H9 (cell line): ENCODE measurements at regions not wholly inside any gene's neighbourhood (a gene's known extent, or its start where the extent isn't known, plus 50 kb on each side); places are given as distances from the start of the nearest gene placed in this dataset.

Source experiments
- DNase-seq: peaks from one replicate; pipeline ENCODE4 v3.0.0-alpha.2; 2017
- H2AFZ ChIP-seq: one replicate; pipeline ENCODE4 v1.6.1; 2013; ENCODE audit warnings: mild to moderate bottlenecking, low read length, control low read depth, moderate library complexity
- H2AK5ac ChIP-seq: 2 replicates; pipeline ENCODE4 v1.6.1; 2013; ENCODE audit warnings: low read length, control low read depth, mixed read lengths; ENCODE audit not compliant: insufficient read length
- H2BK120ac ChIP-seq: one replicate; pipeline ENCODE4 v1.6.1; 2013; ENCODE audit warnings: low read depth, mild to moderate bottlenecking, low read length, control low read depth, inconsistent platforms; ENCODE audit not compliant: poor library complexity, severe bottlenecking
- H2BK12ac ChIP-seq: 2 replicates; pipeline ENCODE4 v1.6.1; 2013; ENCODE audit warnings: low read length, control low read depth, mixed read lengths, low read depth; ENCODE audit not compliant: insufficient read length
- H2BK15ac ChIP-seq: 2 replicates; pipeline ENCODE4 v1.6.1; 2013; ENCODE audit warnings: low read depth, low read length, control low read depth
- H2BK20ac ChIP-seq: one replicate; pipeline ENCODE4 v1.6.1; 2013; ENCODE audit warnings: low read depth, mild to moderate bottlenecking, low read length, control low read depth, inconsistent platforms; ENCODE audit not compliant: poor library complexity, severe bottlenecking
- H2BK5ac ChIP-seq: 2 replicates; pipeline ENCODE4 v1.6.1; 2013; ENCODE audit warnings: low read length, control low read depth, mixed read lengths; ENCODE audit not compliant: insufficient read length
- H3K14ac ChIP-seq: 2 replicates; pipeline ENCODE4 v1.6.1; 2013; ENCODE audit warnings: low read length, control low read depth; ENCODE audit not compliant: insufficient read depth
- H3K18ac ChIP-seq: 2 replicates; pipeline ENCODE4 v1.6.1; 2013; ENCODE audit warnings: low read depth, mild to moderate bottlenecking, mixed read lengths, low read length, control low read depth; ENCODE audit not compliant: insufficient read length
- H3K23ac ChIP-seq: 2 replicates; pipeline ENCODE4 v1.6.1; 2013; ENCODE audit warnings: low read length, control low read depth, mixed read lengths, low read depth; ENCODE audit not compliant: insufficient read length
- H3K23me2 ChIP-seq: 2 replicates; pipeline ENCODE4 v1.6.1; 2013; ENCODE audit warnings: low read depth, mild to moderate bottlenecking, mixed read lengths, low read length, control low read depth; ENCODE audit not compliant: insufficient read length, poor library complexity, severe bottlenecking
- H3K27ac ChIP-seq: 2 replicates; pipeline ENCODE4 v1.5.1; 2013; ENCODE audit warnings: low read length, control low read depth, mixed read lengths, low read depth; ENCODE audit not compliant: insufficient read length
- H3K27me3 ChIP-seq: 2 replicates; pipeline ENCODE4 v1.6.1; 2013; ENCODE audit warnings: low read length, control low read depth, inconsistent platforms; ENCODE audit not compliant: insufficient read depth
- H3K4ac ChIP-seq: 2 replicates; pipeline ENCODE4 v1.6.1; 2013; ENCODE audit warnings: low read depth, mild to moderate bottlenecking, control low read depth, inconsistent platforms, low read length, moderate library complexity
- H3K4me1 ChIP-seq: 2 replicates; pipeline ENCODE4 v1.6.1; 2013; ENCODE audit warnings: low read length, control low read depth, inconsistent platforms; ENCODE audit not compliant: insufficient read depth
- H3K4me2 ChIP-seq: 2 replicates; pipeline ENCODE4 v1.6.1; 2013; ENCODE audit warnings: low read length, control low read depth, mixed read lengths; ENCODE audit not compliant: insufficient read length, insufficient read depth
- H3K56ac ChIP-seq: 2 replicates; pipeline ENCODE4 v1.6.1; 2013; ENCODE audit warnings: low read depth, mild to moderate bottlenecking, mixed read lengths, low read length, control low read depth; ENCODE audit not compliant: insufficient read length
- H3K79me1 ChIP-seq: 2 replicates; pipeline ENCODE4 v1.6.1; 2013; ENCODE audit warnings: low read depth, mild to moderate bottlenecking, moderate library complexity, low read length, control low read depth, inconsistent platforms; ENCODE audit not compliant: insufficient read depth, poor library complexity, severe bottlenecking
- H3K79me2 ChIP-seq: 2 replicates; pipeline ENCODE4 v1.6.1; 2013; ENCODE audit warnings: low read length, control low read depth, inconsistent platforms; ENCODE audit not compliant: insufficient read depth
- H3K9ac ChIP-seq: 2 replicates; pipeline ENCODE4 v1.6.1; 2013; ENCODE audit warnings: low read length, control low read depth, mixed read lengths; ENCODE audit not compliant: insufficient read length; ENCODE audit errors: extremely low read depth
- H3K9me3 ChIP-seq: one replicate; pipeline ENCODE4 v1.6.1; 2013; ENCODE audit warnings: low read depth, low read length, inconsistent platforms; ENCODE audit not compliant: control insufficient read depth
- H3T11ph ChIP-seq: one replicate; pipeline ENCODE4 v1.6.1; 2013; ENCODE audit warnings: mild to moderate bottlenecking, low read length, control low read depth, inconsistent platforms
- H4K20me1 ChIP-seq: one replicate; pipeline ENCODE4 v1.6.1; 2013; ENCODE audit not compliant: control insufficient read depth, insufficient read length, insufficient read depth
- H4K5ac ChIP-seq: 2 replicates; pipeline ENCODE4 v1.6.1; 2013; ENCODE audit warnings: low read depth, mild to moderate bottlenecking, mixed read lengths, low read length, control low read depth; ENCODE audit not compliant: insufficient read length
- H4K8ac ChIP-seq: replicated peaks from 2 replicates; pipeline ENCODE4 v1.6.1; 2013; ENCODE audit warnings: low read length, control low read depth, mixed read lengths, low read depth; ENCODE audit not compliant: insufficient read length
- H4K91ac ChIP-seq: 2 replicates; pipeline ENCODE4 v1.6.1; 2013; ENCODE audit warnings: low read depth, mild to moderate bottlenecking, moderate library complexity, mixed read lengths, low read length, control low read depth; ENCODE audit not compliant: insufficient read length
- H3K27ac Mint-ChIP-seq, 3 experiments: 2 replicates in 2 of 3; 3 replicates in 1 of 3; pipeline ENCODE4 v1.8.0; 2020 to 2021; ENCODE audit warnings: mixed read lengths in 3 of 3, mild to moderate bottlenecking in 1 of 3, moderate library complexity in 1 of 3
- H3K27me3 Mint-ChIP-seq: 2 replicates; pipeline ENCODE4 v1.8.0; 2021; ENCODE audit warnings: low read depth, mild to moderate bottlenecking, moderate library complexity, mixed read lengths
- H3K36me3 Mint-ChIP-seq, 3 experiments: 2 replicates in 2 of 3; 3 replicates in 1 of 3; pipeline ENCODE4 v1.8.0; 2020 to 2021; ENCODE audit warnings: low read depth in 3 of 3, mixed read lengths in 3 of 3; ENCODE audit not compliant: insufficient read depth in 1 of 3
- H3K4me1 Mint-ChIP-seq, 2 experiments: 2 replicates each; pipeline ENCODE4 v1.8.0; 2020; ENCODE audit warnings: mixed read lengths in 2 of 2
- H3K4me3 Mint-ChIP-seq, 2 experiments: 2 replicates in 1 of 2; 3 replicates in 1 of 2; pipeline ENCODE4 v1.8.0; 2020 to 2021; ENCODE audit warnings: mild to moderate bottlenecking in 2 of 2, mixed read lengths in 2 of 2, moderate library complexity in 1 of 2
- H3K9me3 Mint-ChIP-seq, 2 experiments: 2 replicates in 1 of 2; 3 replicates in 1 of 2; pipeline ENCODE4 v1.8.0; 2020; ENCODE audit warnings: mild to moderate bottlenecking in 2 of 2, mixed read lengths in 2 of 2, moderate library complexity in 1 of 2
- CTCF ChIP-seq: fragments of 200-600 bp; sonication (generic); conservative IDR thresholded peaks from 3 replicates; pipeline ENCODE4 v1.8.0; 2021; ENCODE audit warnings: antibody characterized with exemption, mild to moderate bottlenecking
- WGBS: extraction: QIAGEN DNeasy Blood & Tissue Kit; methylation state at CpG from one replicate; pipeline ENCODE4 v1.1.7; 2013; ENCODE audit warnings: missing lambda C conversion rate, low lambda C conversion rate, mixed read lengths; ENCODE audit not compliant: insufficient read length; ENCODE audit errors: extremely low coverage; 5-methylcytosine and 5-hydroxymethylcytosine counted together

- Histone ChIP-seq H3K79me1 (no peaks in the 10 kb centered on the region), H2BK15ac (no peak overlapping the region), H4K8ac (no peak overlapping the region), H2BK5ac (no peak overlapping the region), H4K91ac (no peak overlapping the region), H2BK20ac (no peak overlapping the region), H3K9me3 (no peaks in the 10 kb centered on the region), H3K23me2 (no peaks in the 10 kb centered on the region), H3K27ac (no peak overlapping the region), H3K4me2 (no peak overlapping the region), H2BK120ac (no peak overlapping the region), H3K4me1 (no peaks in the 10 kb centered on the region), H3K79me2 (no peaks in the 10 kb centered on the region), H2AFZ (no peak overlapping the region), H3K56ac (no peak overlapping the region), H2AK5ac (no peak overlapping the region), H3K18ac (no peak overlapping the region), H2BK12ac (no peak overlapping the region), H4K20me1 (no peaks in the 10 kb centered on the region), H3K9ac (no peak overlapping the region), H3K4ac (no peak overlapping the region), H3K23ac (no peak overlapping the region), H3T11ph (no peak overlapping the region), H3K27me3 (no peaks in the 10 kb centered on the region; the same call in 1 of the 2 replicates), H3K14ac (no peak overlapping the region), H4K5ac (no peak overlapping the region)
- Mint-ChIP-seq H3K27me3 (peaks cover 5% of the 10 kb centered on the region), H3K4me3 (no peak overlapping the region), H3K4me1 (no peaks in the 10 kb centered on the region), H3K27ac (no peak overlapping the region), H3K36me3 (no peaks in the 10 kb centered on the region), H3K9me3 (no peaks in the 10 kb centered on the region)
- no CpG with 5 or more reads among the region's 2 CpGs for WGBS
- no peak for DNase-seq
- no peak for TF ChIP-seq CTCF
Measured at GRCh38 chr9:86662890-86663468, 284.3 kb downstream of the GAS1 start.
